WERI-Rb-1 (cell line): ENCODE measurements at regions not wholly inside any gene's neighbourhood (a gene's known extent, or its start where the extent isn't known, plus 50 kb on each side); places are given as distances from the start of the nearest gene placed in this dataset.

Source experiments
- DNase-seq: peaks from one replicate; pipeline ENCODE4 v3.0.0-alpha.2; 2020
- H3K27ac ChIP-seq: fragments of 250-450 bp; sonication (Bioruptor Pico); 2 replicates; pipeline ENCODE4 v1.5.1; 2020; ENCODE audit warnings: mild to moderate bottlenecking, moderate library complexity
- H3K27me3 ChIP-seq: fragments of 250-450 bp; sonication (Bioruptor Pico); 2 replicates; pipeline ENCODE4 v1.5.1; 2021; ENCODE audit warnings: mild to moderate bottlenecking, low read depth, moderate library complexity; ENCODE audit not compliant: insufficient read depth, severe bottlenecking
- H3K36me3 ChIP-seq: fragments of 250-450 bp; sonication (Bioruptor Pico); 2 replicates; pipeline ENCODE4 v1.5.1; 2020; ENCODE audit warnings: mild to moderate bottlenecking, moderate library complexity
- H3K4me3 ChIP-seq: 2 replicates; pipeline ENCODE4 v1.5.1; 2011; ENCODE audit warnings: low read depth, mild to moderate bottlenecking, control low read depth, low read length
- H3K9me3 ChIP-seq: fragments of 250-450 bp; sonication (Bioruptor Pico); 2 replicates; pipeline ENCODE4 v1.5.1; 2021; ENCODE audit warnings: mild to moderate bottlenecking, moderate library complexity; ENCODE audit not compliant: severe bottlenecking
- TF ChIP-seq, protein P1 (sequence below): IDR thresholded peaks from 2 replicates; pipeline ENCODE4 v1.5.1; 2011; ENCODE audit warnings: low read depth, mild to moderate bottlenecking, control low read depth, inconsistent platforms, low read length

- H3K27ac ChIP-seq, result no peak overlapping the region
- TF ChIP-seq, protein P1, sequence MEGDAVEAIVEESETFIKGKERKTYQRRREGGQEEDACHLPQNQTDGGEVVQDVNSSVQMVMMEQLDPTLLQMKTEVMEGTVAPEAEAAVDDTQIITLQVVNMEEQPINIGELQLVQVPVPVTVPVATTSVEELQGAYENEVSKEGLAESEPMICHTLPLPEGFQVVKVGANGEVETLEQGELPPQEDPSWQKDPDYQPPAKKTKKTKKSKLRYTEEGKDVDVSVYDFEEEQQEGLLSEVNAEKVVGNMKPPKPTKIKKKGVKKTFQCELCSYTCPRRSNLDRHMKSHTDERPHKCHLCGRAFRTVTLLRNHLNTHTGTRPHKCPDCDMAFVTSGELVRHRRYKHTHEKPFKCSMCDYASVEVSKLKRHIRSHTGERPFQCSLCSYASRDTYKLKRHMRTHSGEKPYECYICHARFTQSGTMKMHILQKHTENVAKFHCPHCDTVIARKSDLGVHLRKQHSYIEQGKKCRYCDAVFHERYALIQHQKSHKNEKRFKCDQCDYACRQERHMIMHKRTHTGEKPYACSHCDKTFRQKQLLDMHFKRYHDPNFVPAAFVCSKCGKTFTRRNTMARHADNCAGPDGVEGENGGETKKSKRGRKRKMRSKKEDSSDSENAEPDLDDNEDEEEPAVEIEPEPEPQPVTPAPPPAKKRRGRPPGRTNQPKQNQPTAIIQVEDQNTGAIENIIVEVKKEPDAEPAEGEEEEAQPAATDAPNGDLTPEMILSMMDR, result no peak
- H3K27me3 ChIP-seq, result peaks cover 56% of the 10 kb centered on the region
- no peak for DNase-seq
- H3K36me3 ChIP-seq, result no peaks in the 10 kb centered on the region
- no peaks in the 10 kb centered on the region for H3K9me3 ChIP-seq
- no peak overlapping the region for H3K4me3 ChIP-seq
Measured at GRCh38 chr11:19592842-19593241, 119.8 kb upstream of the NAV2 start.

- Histone ChIP-seq H3K27me3 (peaks cover 54% of the 10 kb centered on the region), H3K4me3 (no peak overlapping the region), H3K27ac (no peak overlapping the region), H3K9me3 (no peaks in the 10 kb centered on the region), H3K36me3 (no peaks in the 10 kb centered on the region)
- no peak for DNase-seq
- TF ChIP-seq, protein P1, result no peak
Measured at GRCh38 chr11:19589567-19590260, 122.9 kb upstream of the NAV2 start.

GRCh38 chr11:19587979-19588378 is 124.7 kb upstream of the NAV2 start:
- DNase-seq, result no peak
- TF ChIP-seq, protein P1, result no peak
- H3K9me3 ChIP-seq, result no peaks in the 10 kb centered on the region

GRCh38 chr11:19580646-19581045 is 132.0 kb upstream of the NAV2 start:
- H3K36me3 ChIP-seq, result no peaks in the 10 kb centered on the region
- DNase-seq, result no peak
- TF ChIP-seq, protein P1, result no peak
- H3K4me3 ChIP-seq, result no peak overlapping the region
- peaks cover 14% of the 10 kb centered on the region for H3K27me3 ChIP-seq
- no peak overlapping the region for H3K27ac ChIP-seq
- no peaks in the 10 kb centered on the region for H3K9me3 ChIP-seq

More at GRCh38 chr11:19587979-19588378, 124.7 kb upstream of the NAV2 start:
- H3K36me3 ChIP-seq, result no peaks in the 10 kb centered on the region
- H3K4me3 ChIP-seq, result no peak overlapping the region
- H3K27ac ChIP-seq, result no peak overlapping the region
- peaks cover 43% of the 10 kb centered on the region for H3K27me3 ChIP-seq

GRCh38 chr11:19579957-19580356 is 132.7 kb upstream of the NAV2 start:
- Histone ChIP-seq H3K27me3 (peaks cover 14% of the 10 kb centered on the region), H3K4me3 (no peak overlapping the region), H3K27ac (no peak overlapping the region), H3K36me3 (no peaks in the 10 kb centered on the region), H3K9me3 (no peaks in the 10 kb centered on the region)
- DNase-seq, result no peak
- TF ChIP-seq, protein P1, result no peak

- TF ChIP-seq, protein P1, result no peak
- Histone ChIP-seq H3K9me3 (no peaks in the 10 kb centered on the region), H3K36me3 (no peaks in the 10 kb centered on the region), H3K27me3 (peaks cover 24% of the 10 kb centered on the region), H3K4me3 (no peak overlapping the region), H3K27ac (no peak overlapping the region)
- no peak for DNase-seq
Measured at GRCh38 chr11:19578871-19579270, 133.8 kb upstream of the NAV2 start.
